ENCODE measurements at regions not wholly inside any gene's neighbourhood (a gene's known extent, or its start where the extent isn't known, plus 50 kb on each side); places are given as distances from the start of the nearest gene placed in this dataset.

DNA sequence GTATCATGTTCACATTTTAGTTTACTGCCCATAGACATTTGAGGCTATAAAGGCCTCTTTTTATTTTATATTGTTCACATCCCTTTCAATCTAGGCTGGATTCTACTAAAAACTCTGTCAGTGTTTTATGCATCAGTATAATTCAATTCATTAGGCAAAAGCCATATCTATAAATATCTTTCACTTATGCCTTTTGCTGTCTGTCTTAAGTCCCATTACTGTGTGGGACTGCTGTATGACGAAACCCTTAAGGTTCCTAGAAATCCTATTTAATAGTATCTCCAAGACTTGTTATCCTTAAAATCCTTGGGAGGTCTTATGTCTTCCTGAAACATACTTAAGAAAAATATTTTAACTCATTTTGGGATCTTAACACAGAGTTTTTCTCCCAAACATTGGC lies 139.2 kb downstream of the HGF start:
- Mint-ChIP-seq H3K9me3 (no peaks in the 10 kb centered on the region), H3K4me3 (no peak overlapping the region), H3K4me1 (ENCODE audit: unreplicated experiment) (no peaks in the 10 kb centered on the region), H3K36me3 (no peaks in the 10 kb centered on the region), H3K27me3 (no peaks in the 10 kb centered on the region), H3K27ac (no peak overlapping the region)
- TF ChIP-seq CTCF (conservative IDR thresholded peaks at IDR 0.05), result no peak
- no peak for DNase-seq (ENCODE audit: extremely low spot score, unreplicated experiment)

DNA sequence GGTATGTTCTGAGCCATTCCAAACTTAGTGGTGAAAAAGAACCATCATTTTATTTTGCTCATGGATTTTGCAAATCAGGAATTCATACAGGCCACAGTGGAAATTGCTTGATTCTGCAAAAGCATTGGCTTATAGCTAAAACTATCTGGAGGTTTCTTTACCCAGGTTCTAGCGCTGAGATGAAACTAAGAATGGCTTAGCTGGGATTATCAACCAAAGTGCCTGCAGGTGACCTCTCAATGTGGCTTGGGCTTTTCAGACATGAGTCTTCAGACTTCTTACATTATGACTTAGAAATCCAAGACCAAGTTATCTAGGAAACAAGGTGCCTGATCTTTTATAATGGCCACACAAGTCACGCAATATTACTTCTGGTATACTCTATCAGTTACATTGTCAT lies 140.1 kb downstream of the HGF start:
- TF ChIP-seq CTCF (conservative IDR thresholded peaks at IDR 0.05), result no peak
- Mint-ChIP-seq H3K27ac (no peak overlapping the region), H3K9me3 (no peaks in the 10 kb centered on the region), H3K4me1 (ENCODE audit: unreplicated experiment) (peaks cover 8% of the 10 kb centered on the region), H3K4me3 (no peak overlapping the region), H3K27me3 (no peaks in the 10 kb centered on the region), H3K36me3 (no peaks in the 10 kb centered on the region)
- no peak for DNase-seq (ENCODE audit: extremely low spot score, unreplicated experiment)

GRCh38 chr7:81628951-81629350 lies 140.9 kb downstream of the HGF start:
- Mint-ChIP-seq H3K4me1 (ENCODE audit: unreplicated experiment) (peaks cover 15% of the 10 kb centered on the region), H3K36me3 (no peaks in the 10 kb centered on the region), H3K4me3 (no peak overlapping the region), H3K9me3 (no peaks in the 10 kb centered on the region), H3K27ac (no peak overlapping the region), H3K27me3 (no peaks in the 10 kb centered on the region)
- no peak for TF ChIP-seq CTCF (conservative IDR thresholded peaks at IDR 0.05)
- DNase-seq (ENCODE audit: extremely low spot score, unreplicated experiment), result no peak

DNA sequence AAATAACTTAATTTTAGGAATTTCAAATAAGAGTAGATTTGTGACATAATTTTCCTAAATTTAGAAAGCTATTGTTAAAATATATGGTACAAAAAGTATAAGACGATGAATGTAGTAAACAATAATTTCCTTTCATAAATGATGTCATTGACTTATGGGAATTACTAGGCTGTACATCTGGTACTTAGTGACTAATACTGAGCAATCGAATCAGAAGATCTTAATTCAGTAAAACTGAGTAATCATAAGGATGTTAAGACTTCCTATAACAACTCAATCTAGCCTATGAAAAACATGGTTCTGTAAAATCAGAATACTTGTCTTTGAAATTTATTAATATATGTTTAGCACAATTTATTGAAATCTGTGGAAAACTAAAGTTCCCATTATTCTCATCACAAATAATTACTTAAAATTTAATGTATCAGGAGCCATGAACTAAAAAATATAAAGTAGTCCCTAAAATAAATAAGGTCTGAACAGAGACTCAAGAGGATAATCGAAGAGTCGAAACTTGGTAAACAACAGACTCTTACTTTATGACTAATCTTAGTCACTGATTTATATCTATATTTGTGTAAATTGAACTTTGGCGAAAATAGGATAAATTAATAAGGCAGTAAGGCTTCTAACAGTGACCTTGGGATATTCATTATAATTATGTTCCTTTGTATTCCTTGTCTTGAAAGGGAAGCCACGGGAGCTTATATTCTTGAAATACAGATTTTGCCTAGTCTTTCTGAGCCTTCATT lies 142.1 kb downstream of the HGF start:
- peaks cover 16% of the 10 kb centered on the region for H3K4me1 Mint-ChIP-seq (ENCODE audit: unreplicated experiment)
- no peak overlapping the region for H3K27ac Mint-ChIP-seq
- H3K4me3 Mint-ChIP-seq, result no peak overlapping the region
- TF ChIP-seq CTCF (conservative IDR thresholded peaks at IDR 0.05), result no peak
- no peaks in the 10 kb centered on the region for H3K36me3 Mint-ChIP-seq
- DNase-seq (ENCODE audit: extremely low spot score, unreplicated experiment), result no peak
- H3K9me3 Mint-ChIP-seq, result peaks cover 4% of the 10 kb centered on the region
- no peaks in the 10 kb centered on the region for H3K27me3 Mint-ChIP-seq

DNA sequence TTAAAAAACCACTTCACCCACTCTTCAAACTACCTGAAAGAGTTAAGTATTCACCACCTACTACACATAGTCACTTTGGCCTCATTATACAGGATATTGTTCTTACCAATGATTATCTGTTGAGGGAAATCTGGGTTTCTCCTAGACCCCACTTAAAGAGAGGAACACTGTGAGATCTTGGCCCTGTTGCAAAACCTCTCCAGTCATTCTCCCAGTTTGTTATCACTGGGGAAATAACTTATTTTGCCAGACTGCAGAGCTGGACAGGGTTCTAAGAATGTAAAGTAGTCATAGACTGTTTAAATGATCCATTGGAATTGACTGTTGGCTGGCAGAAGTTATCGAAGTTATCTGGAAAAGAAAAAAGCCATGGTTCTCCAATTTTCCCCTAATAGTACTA lies 143.8 kb downstream of the HGF start:
- H3K27me3 Mint-ChIP-seq, result no peaks in the 10 kb centered on the region
- peaks cover 4% of the 10 kb centered on the region for H3K9me3 Mint-ChIP-seq
- no peaks in the 10 kb centered on the region for H3K36me3 Mint-ChIP-seq
- H3K4me1 Mint-ChIP-seq (ENCODE audit: unreplicated experiment), result peaks cover 16% of the 10 kb centered on the region
- H3K27ac Mint-ChIP-seq, result no peak overlapping the region
- no peak overlapping the region for H3K4me3 Mint-ChIP-seq
- no peak for TF ChIP-seq CTCF (conservative IDR thresholded peaks at IDR 0.05)
- DNase-seq (ENCODE audit: extremely low spot score, unreplicated experiment), result no peak

Data from type B pancreatic cell (in vitro differentiated cells).